Omental fat pad (tissue), 3 donors: ENCODE measurements at regions not wholly inside any gene's neighbourhood (a gene's known extent, or its start where the extent isn't known, plus 50 kb on each side); places are given as distances from the start of the nearest gene placed in this dataset.

ENCODE experiments used
- ATAC-seq: fragments of 150-250 bp; one replicate; pipeline ENCODE4 v1.9.1; 2016; ENCODE audit warnings: mild to moderate bottlenecking, moderate library complexity; ENCODE audit not compliant: low FRiP score
- DNase-seq: peaks from one replicate; pipeline ENCODE4 v3.0.0-alpha.2; 2019; ENCODE audit warnings: low spot score
- CTCF ChIP-seq, 3 donors: fragments of 450-650 bp; IDR thresholded peaks; one replicate each; pipeline ENCODE4 v1.5.1; 2016 to 2017; ENCODE audit warnings: antibody characterized with exemption in 3 of 3, mild to moderate bottlenecking in 3 of 3, moderate library complexity in 2 of 3

DNA sequence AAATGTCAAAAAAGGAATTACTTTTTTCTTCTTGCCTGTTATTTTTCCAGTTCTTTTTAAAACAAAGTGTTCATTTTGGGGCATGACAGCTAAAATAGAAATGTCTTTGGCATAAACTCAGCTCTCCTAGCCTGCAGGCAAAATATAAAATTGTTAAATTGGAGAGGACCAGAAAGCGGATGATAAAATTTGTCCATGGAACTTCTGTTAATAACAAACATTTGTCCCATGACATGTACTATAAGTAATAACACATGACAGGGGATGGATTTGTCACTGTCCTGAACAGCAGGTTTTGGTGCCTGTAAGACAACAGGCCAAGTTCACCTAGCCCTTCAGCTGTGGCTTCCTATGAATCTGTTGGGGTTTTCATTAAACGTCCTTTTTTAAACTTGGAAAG lies 184.0 kb upstream of the TTC29 start:
- no peak for ATAC-seq
- no peak for DNase-seq
- TF ChIP-seq CTCF (IDR thresholded peaks at IDR 0.05) = no peak

GRCh38 chr4:147134536-147135210 lies 189.0 kb upstream of the TTC29 start:
- DNase-seq (no peak), ATAC-seq (no peak)
- no peak for TF ChIP-seq CTCF (IDR thresholded peaks at IDR 0.05)

GRCh38 chr4:147136310-147136709 lies 190.6 kb upstream of the TTC29 start:
- ATAC-seq (no peak), DNase-seq (no peak)
- TF ChIP-seq CTCF (IDR thresholded peaks at IDR 0.05) = no peak

GRCh38 chr4:147136751-147137150 lies 191.1 kb upstream of the TTC29 start:
- no peak for TF ChIP-seq CTCF (IDR thresholded peaks at IDR 0.05)
- ATAC-seq (no peak), DNase-seq (no peak)

- DNase-seq = no peak
- no peak for ATAC-seq
- TF ChIP-seq CTCF (IDR thresholded peaks at IDR 0.05) = no peak
Observed at GRCh38 chr4:147137280-147137679, 191.6 kb upstream of the TTC29 start.

- ATAC-seq (no peak), DNase-seq (no peak)
- no peak for TF ChIP-seq CTCF (IDR thresholded peaks at IDR 0.05)
Observed at GRCh38 chr4:147138171-147138570, 192.5 kb upstream of the TTC29 start.

DNA sequence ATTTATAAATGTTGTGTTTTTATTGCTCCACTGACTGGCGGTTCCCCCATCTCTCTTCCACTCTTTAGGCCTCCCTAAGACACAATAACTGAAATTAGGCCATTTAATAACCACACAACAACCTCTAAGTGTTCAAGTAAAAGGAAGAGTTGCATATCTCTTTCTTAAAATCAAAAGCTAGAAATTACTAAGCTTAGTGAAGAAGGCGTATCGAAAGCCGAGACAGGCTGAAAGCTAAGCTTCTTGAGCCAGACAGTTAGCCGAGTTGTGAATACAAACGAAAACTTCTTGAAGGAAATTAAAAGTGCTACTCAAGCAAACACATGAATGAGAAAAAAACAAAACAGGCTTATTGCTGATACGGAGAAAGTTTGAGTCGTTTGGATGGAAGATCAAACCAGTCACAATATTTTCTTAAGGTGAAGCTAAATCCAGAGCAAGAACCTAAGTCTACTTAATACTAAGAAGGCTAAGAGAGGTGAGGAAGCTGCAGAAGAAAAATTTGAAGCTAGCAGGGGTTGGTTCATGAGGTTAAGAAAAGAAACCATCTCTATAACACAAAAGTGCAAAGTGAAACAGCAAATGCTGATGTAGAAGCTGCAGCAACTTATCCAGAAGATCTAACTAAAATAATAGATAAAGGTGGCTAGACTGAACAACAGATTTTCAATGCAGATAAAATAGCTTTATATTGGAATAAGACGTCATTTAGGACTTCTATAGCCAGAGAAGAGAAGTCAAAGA lies 194.0 kb upstream of the TTC29 start:
- DNase-seq = no peak
- TF ChIP-seq CTCF (IDR thresholded peaks at IDR 0.05) = no peak
- no peak for ATAC-seq
